ENCODE measurements at regions not wholly inside any gene's neighbourhood (a gene's known extent, or its start where the extent isn't known, plus 50 kb on each side); places are given as distances from the start of the nearest gene placed in this dataset.

DNA sequence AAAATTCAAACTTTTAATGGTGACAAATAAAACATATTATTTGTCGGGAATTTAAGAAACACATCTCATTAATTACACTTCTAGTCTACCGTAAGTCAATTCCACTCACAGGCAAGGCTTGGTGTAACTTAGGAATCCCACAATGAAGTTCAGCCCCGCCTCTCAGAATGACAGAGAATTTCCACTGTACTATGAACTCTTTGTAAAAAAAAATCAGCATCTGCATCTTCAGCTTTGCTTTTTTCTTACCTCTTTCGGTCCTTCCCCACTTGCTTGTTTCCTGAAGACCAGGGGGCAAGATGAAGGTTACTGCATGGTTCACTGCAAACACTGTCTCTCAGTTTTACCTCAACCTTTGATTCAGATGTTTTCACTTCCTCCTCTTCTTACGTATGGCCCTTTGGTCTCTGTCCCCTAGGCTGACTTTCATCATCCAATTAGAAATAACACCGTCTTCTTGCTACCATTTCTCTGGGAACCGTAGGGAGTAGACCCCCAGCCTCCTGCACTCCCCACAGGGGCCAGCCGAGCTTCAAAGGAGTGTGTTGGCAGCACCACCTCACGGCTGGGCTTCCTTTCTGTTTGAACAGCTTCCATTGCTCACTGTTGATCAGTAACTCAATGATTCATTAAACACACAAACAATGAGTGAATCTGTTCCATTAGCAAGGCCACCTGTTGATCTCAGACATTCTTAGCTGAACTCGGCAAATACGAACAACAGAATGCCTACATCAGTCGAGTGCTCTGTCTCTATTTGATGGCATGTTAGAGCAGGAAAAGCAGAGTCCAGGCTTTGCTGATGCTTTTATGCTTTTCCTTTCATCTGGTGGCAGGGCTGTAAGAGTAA is 343.0 kb downstream of the BMP4 start:
- no peak for DNase-seq (ENCODE audit: low spot score)

DNA sequence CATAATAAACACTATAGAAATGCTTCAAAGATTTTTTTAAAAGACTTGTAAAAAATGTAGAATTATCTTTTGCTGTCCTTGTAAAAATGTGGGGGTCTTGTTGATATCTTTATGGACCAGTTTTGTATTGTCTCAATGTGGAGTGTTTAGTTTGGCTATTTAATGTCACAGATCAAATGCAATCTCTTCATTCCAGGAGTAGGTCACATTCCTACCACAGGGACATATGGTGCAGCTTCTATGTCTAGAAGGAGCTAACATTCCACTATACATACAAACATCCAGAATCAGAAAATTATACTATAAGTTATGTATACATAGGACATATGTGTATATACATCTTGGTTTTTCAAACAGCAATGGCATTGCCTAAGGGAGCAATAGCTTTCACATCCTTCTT is 345.7 kb downstream of the BMP4 start:
- DNase-seq (ENCODE audit: low spot score), result no peak

DNA sequence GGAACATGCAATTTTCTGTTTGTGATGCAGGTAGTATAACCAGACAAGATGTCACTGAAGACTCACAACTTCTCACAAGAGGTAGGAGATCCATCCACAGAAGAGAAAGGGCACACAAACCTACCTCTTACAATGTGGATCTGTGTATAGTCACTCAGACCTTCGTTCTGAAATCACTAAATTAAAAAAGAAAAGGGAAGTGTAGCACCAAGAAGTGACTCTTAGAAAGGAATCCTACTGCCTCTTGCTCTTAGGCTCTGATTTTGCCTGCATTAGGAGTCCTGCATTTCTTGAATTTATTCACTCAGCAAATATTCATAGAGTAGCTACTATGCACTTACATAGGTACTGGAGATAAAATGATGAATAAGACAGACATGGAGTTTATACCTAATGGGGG is 347.6 kb downstream of the BMP4 start:
- DNase-seq (ENCODE audit: low spot score), result no peak

DNA sequence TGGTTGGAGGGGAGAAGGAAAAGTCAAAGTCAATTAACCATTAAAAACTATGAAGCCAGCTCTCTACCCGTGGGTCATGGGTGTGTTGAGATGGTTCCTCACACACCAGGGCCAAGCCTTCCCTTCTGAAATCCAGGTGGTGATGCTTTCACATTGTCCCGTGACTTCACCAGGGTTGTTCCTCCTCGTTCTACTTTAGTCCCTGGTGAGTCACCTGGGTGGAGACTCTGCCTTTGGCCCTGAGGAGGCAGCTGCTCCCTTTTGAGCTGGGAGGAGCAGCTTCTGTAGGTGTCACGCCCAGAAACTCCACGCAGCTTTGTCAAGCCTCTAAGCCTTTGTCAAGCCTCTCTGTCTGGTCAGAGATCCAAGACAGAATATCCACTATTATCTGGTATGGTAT is 348.3 kb downstream of the BMP4 start:
- DNase-seq (ENCODE audit: low spot score), result no peak

DNA sequence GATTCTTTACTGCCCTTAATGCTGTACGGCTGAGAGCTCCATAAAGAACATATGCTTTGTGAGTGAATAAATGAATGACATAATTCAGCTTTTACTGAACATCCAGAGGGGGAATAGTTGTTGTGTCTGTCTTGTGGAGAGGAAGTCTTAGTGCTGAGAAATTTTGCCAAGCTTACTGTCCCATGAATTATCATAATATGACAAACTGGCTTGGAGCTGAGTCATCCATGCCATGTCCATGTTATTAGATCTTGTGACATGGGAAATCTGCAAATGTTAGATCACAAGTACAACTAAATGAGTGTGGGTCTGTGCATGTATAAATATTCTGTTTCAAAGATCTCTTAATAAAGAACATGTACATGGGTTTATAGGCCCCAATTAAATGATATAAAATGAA is 350.4 kb downstream of the BMP4 start:
- DNase-seq (ENCODE audit: low spot score), result no peak

DNA sequence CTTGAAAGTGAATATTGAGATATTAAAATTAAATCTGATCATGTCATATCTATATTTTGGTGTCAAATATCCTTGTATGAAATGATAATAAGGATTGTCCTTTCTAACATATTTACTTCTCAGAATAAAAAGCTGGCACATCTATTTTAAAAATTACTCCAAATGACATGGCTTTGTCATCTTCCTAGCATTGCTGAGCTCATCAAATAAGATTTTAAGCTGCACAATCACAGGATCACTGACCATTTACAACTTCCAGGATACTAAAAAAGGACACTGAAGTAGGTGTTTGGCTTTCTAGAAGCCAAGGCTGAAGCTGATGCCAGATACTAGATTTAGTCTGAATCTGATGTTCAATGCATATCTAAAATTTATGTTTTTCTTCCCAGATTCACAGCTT is 351.1 kb downstream of the BMP4 start:
- DNase-seq (ENCODE audit: low spot score), result no peak

GRCh38 chr14:53603994-53604393 is 352.6 kb downstream of the BMP4 start:
- no peak for DNase-seq (ENCODE audit: low spot score)

DNA sequence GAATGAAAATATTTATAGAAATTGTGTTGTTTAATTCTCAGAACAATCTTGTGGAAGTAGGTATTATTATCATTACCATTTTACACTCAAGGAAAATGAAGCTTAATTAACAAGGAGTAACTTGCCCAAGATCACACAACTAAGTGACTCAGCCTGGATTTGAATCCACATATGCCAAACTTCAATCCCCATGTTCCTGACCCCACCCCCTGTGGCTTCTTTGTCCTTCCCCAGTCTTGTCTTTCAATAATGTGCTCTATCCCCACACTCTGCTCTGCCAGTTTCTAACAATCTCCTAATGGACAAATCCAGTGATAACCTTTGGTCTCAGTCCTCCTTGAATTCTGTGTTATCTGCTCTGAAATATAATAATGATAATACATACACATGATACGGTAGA is 355.2 kb downstream of the BMP4 start:
- DNase-seq (ENCODE audit: low spot score), result no peak

DNA sequence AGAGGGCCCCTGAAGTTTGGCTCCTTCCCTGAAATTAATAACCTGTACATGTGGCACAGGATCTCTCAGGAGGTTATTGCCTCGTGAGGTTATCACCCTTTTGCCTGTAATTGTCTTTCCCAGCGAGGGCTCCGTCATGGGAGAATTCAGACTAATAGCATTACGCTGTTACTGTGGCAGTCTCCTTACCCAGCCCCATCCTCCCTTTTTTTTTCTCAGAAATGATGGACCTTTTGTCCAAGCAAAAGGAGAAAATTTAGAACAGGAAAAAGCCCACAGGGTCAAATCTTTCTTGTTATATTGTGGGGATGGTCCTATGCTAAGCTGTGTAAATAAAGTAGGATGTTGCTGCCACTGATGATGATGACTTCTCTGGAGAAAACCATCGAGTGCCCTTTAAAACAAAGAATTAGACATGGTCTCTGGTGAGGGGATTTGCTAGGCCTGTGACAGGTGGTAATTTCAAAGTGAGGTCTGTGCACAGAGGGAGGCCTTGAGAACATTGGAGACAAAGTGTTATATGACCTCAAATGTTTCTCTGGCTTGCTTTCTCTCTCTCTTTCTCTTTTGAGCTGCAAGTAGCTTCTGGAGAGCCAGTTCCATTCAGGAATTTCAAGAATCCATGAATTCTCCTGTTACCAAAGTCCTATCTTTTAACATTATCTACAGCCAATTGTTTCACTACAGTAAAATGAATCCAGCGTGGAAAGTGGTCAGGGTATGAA is 357.2 kb downstream of the BMP4 start:
- DNase-seq (ENCODE audit: low spot score), result no peak

DNA sequence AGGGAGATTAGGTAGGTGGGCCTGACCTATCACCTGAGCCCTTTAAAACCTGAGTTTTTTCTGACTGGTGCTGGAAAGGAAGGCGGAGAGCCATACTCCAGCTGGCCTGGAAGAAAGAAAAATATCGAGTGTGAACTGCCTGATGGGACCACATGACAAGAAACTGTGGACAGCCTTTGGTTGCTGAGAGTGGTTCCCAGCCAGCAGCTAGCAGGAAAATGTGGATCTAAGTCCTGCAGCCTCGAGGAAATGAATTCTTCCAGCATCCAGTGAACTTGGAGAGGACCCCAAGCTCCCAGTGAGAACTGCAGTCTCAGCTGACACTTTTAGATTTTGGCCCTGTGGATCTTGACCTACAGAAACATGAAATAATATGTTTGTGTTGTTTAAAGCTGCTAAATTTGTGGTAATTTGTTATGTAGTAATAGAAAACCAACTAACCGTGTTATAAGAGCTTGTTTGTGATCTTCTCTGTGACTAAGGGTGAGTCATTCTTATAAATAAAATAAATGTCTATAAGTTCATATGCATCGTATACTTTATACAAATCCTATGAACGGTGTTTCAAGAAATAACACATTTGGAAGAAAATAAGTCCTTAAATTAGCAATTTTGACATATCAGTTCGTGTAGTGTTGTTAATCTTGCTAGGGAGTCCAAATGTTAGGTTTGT is 359.6 kb downstream of the BMP4 start:
- peak; percentile 8 for DNase-seq (ENCODE audit: low spot score)

DNA sequence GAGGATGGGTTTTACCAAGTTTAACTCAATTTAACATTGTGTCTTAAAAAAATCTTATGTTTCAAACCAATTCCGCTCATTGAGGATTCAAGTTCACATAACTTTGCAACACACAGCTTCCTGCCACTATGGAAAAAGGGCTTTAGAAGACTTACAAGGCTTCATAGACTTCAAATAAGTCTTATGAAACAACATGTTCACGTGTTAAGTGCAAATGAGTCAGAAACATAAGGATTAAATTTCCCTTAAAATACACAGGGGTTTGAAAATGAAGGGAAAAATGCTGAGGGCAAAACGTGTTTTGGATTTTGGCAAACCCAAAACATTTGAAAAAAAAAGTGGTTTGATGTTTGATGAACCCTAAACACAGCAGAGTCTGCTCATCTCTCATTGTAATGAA is 364.8 kb downstream of the BMP4 start:
- no peak for DNase-seq (ENCODE audit: low spot score)

GRCh38 chr14:53581504-53581903 is 375.1 kb downstream of the BMP4 start:
- no peak for DNase-seq (ENCODE audit: low spot score)

DNA sequence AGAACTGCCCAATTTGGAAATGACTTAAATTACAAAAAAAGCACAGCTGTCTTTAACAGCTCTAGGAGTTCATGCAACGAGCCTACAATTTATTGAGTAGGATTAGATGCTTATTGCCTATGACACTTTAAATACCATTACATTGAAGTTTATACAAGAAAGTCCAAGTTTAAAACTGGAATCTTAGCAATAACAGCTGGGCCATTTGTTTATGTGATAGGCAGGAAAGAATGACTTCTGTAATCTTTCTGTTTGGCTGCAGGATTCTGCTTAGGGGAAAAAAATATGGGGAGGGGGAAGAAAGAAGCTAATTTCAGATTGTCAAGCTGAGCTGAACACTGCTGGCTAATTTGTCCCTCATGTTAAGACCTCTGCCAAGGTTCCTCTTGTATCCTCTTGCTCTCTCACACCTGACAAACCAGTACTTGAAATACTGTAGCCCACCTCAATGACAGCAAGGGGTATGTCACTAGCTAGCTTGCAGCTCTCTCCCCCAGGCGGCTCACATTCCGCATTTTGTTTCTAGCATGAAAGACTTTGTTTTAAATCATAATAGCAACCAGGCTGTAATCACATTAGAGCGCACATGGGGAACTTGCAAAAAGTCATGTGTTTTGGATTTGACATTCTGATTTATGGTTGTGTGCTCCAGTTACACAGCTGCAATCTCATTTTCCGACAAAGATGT is 384.8 kb downstream of the BMP4 start:
- no peak for DNase-seq (ENCODE audit: low spot score)

DNA sequence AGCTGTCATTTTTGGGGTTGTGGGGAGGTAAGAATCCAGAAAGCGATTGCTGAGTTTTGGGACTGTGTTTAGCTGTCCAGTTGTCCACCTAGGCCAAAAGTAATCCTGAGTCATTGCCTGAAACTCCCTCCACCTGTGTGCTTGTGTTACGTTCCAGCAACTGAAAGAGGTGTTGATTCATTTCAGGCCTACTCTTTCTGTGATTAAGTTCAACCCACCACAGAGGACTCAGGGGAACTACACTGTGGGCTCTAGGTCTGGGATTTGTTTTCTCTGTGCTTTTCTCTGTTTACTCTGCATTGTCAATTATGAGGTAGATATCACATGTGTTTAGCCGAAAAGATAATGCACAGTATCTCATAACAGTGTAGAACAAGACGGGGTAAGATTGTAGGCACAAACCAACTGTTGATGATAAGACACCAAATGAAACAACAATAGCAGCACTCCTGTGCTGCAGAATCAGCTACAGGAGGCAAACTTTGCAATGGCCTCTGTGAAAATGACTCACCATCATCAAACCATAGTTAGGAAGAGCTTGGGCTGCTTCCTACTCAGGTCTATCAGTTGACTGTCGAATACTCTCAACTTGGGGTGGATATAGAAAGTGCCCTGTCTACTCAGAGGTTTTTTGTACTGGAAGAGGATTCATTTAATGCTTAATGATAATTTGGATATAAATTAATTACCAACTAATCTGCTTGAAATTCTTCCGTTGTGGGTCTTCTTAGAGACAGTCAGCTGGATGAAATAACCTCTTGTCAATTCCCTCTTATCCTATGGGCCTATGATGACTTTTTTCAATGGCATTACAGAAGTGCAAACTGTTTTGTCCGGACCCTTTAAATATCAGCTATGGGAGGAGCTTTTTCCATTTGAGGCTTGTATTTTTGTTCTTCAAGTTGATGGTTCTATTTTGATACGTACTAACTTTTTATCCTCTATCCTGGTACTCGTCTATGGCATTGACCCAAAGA is 385.9 kb downstream of the BMP4 start:
- no peak for DNase-seq (ENCODE audit: low spot score)

- no peak for DNase-seq (ENCODE audit: low spot score)
These were observed 387.2 kb downstream of the BMP4 start for GRCh38 chr14:53569446-53569845.

GRCh38 chr14:53567236-53567780 is 389.3 kb downstream of the BMP4 start:
- DNase-seq (ENCODE audit: low spot score), result no peak

GRCh38 chr14:53564870-53565269 is 391.8 kb downstream of the BMP4 start:
- no peak for DNase-seq (ENCODE audit: low spot score)

- no peak for DNase-seq (ENCODE audit: low spot score)
These were observed 393.0 kb downstream of the BMP4 start for GRCh38 chr14:53563628-53564027.

DNA sequence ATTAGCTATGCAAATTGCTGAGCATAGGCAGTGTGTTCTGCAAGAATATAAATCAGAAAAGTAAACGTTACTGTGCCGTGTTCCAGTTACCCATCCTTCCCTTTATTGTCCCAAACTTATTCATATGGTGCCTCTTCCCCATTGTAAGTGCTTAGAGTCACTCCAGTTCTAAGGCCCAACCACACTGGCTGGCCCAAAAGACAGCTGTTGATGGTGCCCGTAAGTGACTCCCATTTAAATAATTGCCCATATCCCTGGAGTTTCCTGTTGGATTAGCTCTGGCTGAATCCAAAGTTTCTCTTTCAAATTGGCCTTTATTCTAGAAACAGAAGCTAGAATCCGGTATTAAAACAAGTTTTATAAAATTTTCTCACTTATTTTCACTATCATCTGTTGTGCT is 400.1 kb upstream of the DDHD1 start:
- no peak for DNase-seq (ENCODE audit: low spot score)

- DNase-seq (ENCODE audit: low spot score), result no peak
These were observed 398.7 kb upstream of the DDHD1 start for GRCh38 chr14:53551862-53552261.

GRCh38 chr14:53550776-53551175 is 397.7 kb upstream of the DDHD1 start:
- DNase-seq (ENCODE audit: low spot score), result no peak
